ENCODE measurements at regions not wholly inside any gene's neighbourhood (a gene's known extent, or its start where the extent isn't known, plus 50 kb on each side); places are given as distances from the start of the nearest gene placed in this dataset.

- DNase-seq = no peak
Observed at GRCh38 chr3:7915356-7915755, 586.3 kb upstream of the LMCD1 start.

GRCh38 chr3:7917443-7918151, 584.0 kb upstream of the LMCD1 start:
- no peak for DNase-seq

GRCh38 chr3:7920211-7920610, 581.4 kb upstream of the LMCD1 start:
- no peak for DNase-seq

- DNase-seq = no peak
Observed at GRCh38 chr3:7924228-7924627, 577.4 kb upstream of the LMCD1 start.

- no peak for DNase-seq
Observed at GRCh38 chr3:7927015-7927414, 574.6 kb upstream of the LMCD1 start.

GRCh38 chr3:7927864-7928263, 573.8 kb upstream of the LMCD1 start:
- DNase-seq = no peak

GRCh38 chr3:7929319-7929889, 572.2 kb upstream of the LMCD1 start:
- no peak for DNase-seq

GRCh38 chr3:7934362-7934761, 567.3 kb upstream of the LMCD1 start:
- DNase-seq = no peak

GRCh38 chr3:7947930-7948329, 553.7 kb upstream of the LMCD1 start:
- DNase-seq = no peak

GRCh38 chr3:7950890-7951289, 550.7 kb upstream of the LMCD1 start:
- DNase-seq = no peak

- DNase-seq = no peak
Observed at GRCh38 chr3:7953449-7954014, 548.1 kb upstream of the LMCD1 start.

- DNase-seq = no peak
Observed at GRCh38 chr3:7957024-7957423, 544.6 kb upstream of the LMCD1 start.

GRCh38 chr3:7959094-7959493, 542.5 kb upstream of the LMCD1 start:
- no peak for DNase-seq

GRCh38 chr3:7960601-7961000, 541.0 kb upstream of the LMCD1 start:
- no peak for DNase-seq

- DNase-seq = no peak
Observed at GRCh38 chr3:7962301-7962700, 539.3 kb upstream of the LMCD1 start.

GRCh38 chr3:7964899-7965298, 536.7 kb upstream of the LMCD1 start:
- no peak for DNase-seq

GRCh38 chr3:7973006-7973405, 528.6 kb upstream of the LMCD1 start:
- DNase-seq = no peak

GRCh38 chr3:7977245-7978086, 524.2 kb upstream of the LMCD1 start:
- no peak for DNase-seq

- DNase-seq = no peak
Observed at GRCh38 chr3:7978087-7978422, 523.6 kb upstream of the LMCD1 start.

GRCh38 chr3:7982126-7982525, 519.5 kb upstream of the LMCD1 start:
- DNase-seq = no peak

- no peak for DNase-seq
Observed at GRCh38 chr3:7999384-7999783, 502.2 kb upstream of the LMCD1 start.

- DNase-seq = no peak
Observed at GRCh38 chr3:8001307-8001706, 500.3 kb upstream of the LMCD1 start.

GRCh38 chr3:8001712-8002111, 499.9 kb upstream of the LMCD1 start:
- DNase-seq = no peak

- no peak for DNase-seq
Observed at GRCh38 chr3:8011902-8012301, 489.7 kb upstream of the LMCD1 start.
